ENCODE measurements at regions not wholly inside any gene's neighbourhood (a gene's known extent, or its start where the extent isn't known, plus 50 kb on each side); places are given as distances from the start of the nearest gene placed in this dataset.
"Not testable (repeated sequence)": the region's sequence is repeated elsewhere in the genome, so short reads cannot be mapped to it uniquely, and the experiment has no call there.

DNA sequence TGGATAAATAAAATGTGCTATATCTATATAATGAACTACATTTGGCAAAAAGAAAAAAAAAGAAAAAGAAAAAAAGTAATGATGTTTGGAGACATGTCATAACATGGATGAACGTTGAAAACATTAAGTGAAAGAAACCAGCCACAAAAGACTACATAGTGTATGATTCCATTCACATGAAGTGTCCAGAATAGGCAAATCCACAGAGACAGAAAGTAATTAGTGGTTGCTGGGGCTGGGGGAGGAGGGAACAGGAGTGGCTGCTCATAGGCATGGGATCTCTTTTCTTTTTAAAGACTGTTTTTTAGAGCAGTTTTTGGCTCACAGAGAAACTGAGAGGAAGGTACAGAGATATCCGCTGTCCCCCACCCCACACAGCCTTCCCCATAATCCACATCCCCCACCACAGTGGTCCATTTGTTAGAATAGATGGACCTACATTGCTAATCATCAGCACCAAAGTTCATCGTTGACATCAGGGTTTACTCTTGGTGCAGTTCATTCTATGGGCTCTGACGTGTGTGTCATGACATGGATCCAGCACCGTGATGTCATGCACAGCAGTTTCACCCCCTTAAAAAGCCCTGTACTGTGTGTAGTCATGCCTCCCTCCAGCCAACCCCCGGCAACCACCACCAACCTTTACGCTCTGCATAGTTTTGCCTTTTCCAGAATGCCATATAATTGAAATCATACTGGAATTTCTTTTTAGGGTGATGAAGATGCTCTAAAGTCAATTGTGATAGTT lies 240.9 kb upstream of the RREB1 start:
- FAIRE-seq: no peak
- no peak for DNase-seq (ENCODE audit: insufficient read length, low spot score)
- TF ChIP-seq POLR2A (IDR thresholded peaks at IDR 0.05; ENCODE audit: low read depth, low read length): no peak

DNA sequence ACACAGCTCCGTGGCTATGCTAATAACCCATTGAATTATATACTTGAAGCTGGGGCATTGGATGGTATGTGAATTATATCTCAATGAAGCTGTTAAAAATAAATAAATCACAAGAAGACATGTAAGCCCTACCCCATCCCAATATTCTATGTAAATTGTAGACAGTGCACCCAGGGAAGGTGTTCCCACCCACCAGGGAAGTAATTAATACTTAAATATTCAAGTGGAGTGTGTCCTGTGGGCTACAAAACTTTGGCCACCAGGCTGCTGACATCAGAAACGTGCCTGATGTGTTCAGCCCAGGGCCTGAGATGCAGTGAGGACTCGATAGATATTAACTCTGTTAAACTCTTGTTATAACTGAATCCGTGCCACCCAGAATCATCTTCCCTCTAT lies 240.4 kb upstream of the RREB1 start:
- DNase-seq (ENCODE audit: insufficient read length, low spot score) (no peak), FAIRE-seq (no peak)
- no peak for TF ChIP-seq POLR2A (IDR thresholded peaks at IDR 0.05; ENCODE audit: low read depth, low read length)

DNA sequence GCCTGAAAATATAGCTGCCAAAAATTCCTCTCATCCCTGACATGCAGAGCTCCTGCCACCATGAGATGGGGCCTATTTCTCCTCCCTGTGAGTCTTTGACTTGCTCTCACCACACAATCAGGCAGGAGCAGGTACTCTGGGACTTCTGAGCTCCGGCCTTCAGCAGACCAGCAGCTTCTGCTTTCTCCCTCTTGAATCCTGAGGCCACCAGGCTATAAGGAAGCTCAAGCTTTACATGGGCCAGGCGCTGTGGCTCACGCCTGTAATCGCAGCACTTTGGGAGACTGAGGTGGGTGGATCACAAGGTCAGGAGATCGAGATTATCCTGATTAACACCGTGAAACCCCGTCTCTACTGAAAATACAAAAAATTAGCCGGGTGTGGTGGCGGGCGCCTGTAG lies 238.7 kb upstream of the RREB1 start:
- FAIRE-seq (no peak), DNase-seq (ENCODE audit: insufficient read length, low spot score) (no peak)
- TF ChIP-seq POLR2A (IDR thresholded peaks at IDR 0.05; ENCODE audit: low read depth, low read length): no peak

DNA sequence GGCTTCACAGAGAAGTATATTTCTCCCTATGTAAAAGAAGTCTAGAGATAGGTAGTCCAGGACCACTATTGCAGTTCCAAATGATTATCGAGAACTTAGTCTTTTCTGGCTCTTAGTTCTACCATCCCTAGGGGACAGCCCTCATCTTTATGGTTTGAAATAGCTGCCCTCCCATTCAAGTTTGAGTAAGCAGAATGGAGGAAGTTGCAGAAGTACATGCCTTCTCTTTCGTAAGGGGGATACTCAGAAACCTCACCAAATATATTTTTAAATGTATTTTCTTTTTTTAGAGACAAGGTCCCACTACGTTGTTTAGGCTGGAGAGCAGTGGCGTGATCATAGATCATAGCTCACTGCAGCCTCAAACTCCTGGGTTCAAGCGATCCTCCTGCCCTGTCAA lies 236.8 kb upstream of the RREB1 start:
- no peak for TF ChIP-seq POLR2A (IDR thresholded peaks at IDR 0.05; ENCODE audit: low read depth, low read length)
- FAIRE-seq: no peak
- no peak for DNase-seq (ENCODE audit: insufficient read length, low spot score)

DNA sequence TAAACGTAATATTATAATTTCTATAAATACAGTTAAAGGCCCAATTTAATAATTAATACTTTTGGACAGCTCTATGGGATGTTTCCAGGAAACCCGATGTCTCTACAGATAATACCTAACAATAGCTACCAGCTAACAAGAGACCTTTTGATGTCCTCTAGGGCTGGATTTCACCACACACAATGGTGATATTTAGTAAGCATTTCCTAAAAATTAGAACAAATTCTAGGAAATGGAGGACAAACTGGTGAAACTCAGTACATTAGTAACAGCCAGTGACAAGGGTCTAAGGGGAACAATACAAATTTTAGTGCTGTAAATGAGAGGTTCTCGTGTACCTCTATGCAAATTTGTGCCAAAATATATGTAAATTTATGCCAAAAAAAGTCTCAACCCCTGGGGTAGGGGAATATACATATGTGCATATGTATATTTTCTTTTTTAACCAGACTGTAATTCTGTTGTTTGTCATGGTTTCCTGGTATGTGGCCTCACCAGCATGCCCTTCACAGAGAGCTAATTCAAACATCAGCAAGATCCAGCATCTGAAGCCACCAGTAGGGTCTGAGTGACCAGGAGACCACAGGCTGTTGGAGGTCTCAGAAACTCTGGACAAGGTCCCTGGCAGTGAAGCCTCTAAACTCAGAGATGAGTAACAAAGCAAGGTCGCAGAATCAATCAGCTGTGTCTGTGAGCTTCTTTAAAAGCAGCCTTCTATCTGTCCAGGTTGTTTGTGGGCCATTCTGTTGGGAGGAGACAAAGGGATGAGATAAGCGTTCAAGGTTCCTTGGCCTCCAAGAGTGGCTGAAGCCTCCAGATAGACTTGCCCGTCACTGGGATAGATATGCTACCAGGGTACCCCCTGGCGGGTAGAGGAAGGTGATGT lies 235.1 kb upstream of the RREB1 start:
- DNase-seq (ENCODE audit: insufficient read length, low spot score) (no peak), FAIRE-seq (no peak)
- no peak for TF ChIP-seq POLR2A (IDR thresholded peaks at IDR 0.05; ENCODE audit: low read depth, low read length)

DNA sequence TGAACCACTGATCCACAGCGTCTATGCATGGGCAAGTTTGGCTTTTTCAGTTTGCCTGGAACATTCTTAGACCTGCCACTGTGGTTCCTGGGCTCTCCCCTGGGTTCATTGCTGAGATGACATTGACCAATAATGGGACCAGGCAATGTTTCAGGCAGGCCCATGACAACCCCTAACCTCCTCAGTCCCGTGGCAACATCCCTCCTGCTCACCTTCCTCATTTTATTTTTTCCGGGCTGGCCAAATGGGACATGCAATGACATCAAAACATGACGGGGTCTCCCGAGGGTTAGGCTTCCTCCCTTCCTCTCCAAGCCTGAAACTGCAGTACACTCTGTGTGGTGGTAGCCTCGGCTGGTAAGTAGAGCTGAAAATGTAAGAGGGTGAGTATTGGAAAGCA lies 234.0 kb upstream of the RREB1 start:
- TF ChIP-seq POLR2A (IDR thresholded peaks at IDR 0.05; ENCODE audit: low read depth, low read length): no peak
- FAIRE-seq (no peak), DNase-seq (ENCODE audit: insufficient read length, low spot score) (no peak)

DNA sequence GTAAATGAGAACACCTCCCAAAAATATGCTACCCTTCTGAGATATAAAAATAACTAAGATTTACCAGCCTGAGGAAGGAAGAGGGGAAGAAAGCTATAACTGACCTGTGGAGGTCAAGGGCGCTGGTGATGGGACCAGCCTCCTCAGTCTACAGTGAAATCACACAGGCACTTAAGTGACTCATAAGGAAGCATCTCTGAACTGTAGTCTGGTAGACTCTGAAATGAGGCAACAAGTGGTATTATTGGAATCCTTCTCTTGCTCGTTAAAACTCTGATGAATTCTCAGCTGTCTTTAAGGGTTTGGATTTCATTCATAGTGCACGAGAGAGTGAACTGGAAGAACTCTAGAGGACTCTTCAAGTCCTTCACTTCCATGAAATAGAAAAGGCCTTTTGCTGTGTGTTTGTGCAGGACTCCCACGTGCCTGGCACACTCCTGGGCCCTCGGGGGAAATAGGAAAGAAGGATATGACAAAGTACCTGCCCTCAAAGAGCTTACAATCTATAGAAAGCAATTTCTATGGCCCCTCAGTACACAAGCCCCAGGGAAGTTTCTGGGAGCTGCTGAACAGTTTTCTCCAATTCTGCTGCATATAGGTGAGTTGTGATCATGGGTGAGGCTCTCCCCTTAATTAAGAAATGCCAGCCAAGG lies 231.8 kb upstream of the RREB1 start:
- peak; percentile 57 for FAIRE-seq
- no peak for TF ChIP-seq POLR2A (IDR thresholded peaks at IDR 0.05; ENCODE audit: low read depth, low read length)
- DNase-seq (ENCODE audit: insufficient read length, low spot score): peak; percentile 71

DNA sequence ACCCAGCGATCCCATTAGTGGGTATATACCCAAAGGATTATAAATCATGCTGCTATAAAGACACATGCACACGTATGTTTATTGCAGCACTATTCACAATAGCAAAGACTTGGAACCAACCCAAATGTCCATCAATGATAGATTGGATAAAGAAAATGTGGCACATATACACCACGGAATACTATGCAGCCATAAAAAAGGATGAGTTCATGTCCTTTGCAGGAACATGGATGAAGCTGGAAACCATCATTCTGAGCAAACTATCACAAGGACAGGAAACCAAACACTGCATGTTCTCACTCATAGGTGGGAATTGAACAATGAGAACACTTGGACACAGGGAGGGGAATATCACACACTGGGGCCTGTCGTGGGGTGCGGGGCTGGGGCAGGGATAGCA lies 230.0 kb upstream of the RREB1 start:
- FAIRE-seq: not testable (repeated sequence)

DNA sequence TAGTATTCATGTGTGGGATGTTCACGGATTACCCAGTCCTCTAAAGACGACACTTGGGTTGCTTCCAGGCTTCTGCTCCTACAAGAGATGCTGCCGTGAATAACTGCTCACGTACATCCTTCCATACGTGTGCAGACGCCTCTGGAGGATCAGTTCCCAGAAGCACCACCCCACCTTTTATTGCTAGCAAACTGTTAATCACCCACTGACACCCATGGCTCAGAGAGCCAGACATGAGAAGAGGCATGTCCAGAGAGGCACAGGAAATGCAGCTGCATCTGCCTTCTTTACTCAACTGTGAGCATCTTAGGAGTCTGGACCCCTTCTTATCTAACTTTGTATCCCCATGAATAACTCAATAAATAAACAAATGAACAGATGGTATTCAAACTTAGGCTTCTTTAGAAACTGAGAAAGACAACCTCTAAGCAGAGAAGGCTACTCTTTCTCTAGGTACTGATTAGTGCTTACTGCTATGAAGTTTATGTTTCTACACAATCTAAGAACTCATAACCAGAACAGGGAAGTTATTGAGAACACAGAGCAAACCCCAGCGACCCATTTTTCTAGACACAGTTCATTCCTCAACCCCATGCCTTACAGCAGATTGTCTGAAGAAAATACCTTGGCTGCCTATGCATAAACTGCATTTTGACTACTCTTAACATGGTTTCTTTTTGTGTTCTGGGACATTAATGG lies 228.7 kb upstream of the RREB1 start:
- no peak for TF ChIP-seq POLR2A (IDR thresholded peaks at IDR 0.05; ENCODE audit: low read depth, low read length)
- FAIRE-seq (no peak), DNase-seq (ENCODE audit: insufficient read length, low spot score) (no peak)

More for the DNA sequence above, 230.0 kb upstream of the RREB1 start:
- not testable (repeated sequence) for DNase-seq (ENCODE audit: insufficient read length, low spot score)

DNA sequence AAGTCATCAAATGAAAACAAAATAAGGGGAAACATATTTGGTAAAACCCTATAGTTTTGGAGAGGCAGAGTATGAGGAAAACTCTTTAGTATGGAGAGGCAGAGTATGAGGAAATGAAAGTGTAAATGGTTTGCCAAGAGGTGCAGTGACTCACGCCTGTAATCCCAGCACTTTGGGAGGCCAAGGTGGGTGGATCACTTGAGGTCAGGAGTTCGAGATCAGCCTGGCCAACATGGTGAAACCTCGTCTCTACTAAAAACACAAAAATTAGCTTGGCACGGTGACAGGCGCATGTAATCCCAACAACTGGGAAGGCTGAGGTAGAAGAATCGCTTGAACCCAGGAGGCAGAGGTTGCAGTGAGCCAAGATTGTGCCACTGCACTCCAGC lies 228.2 kb upstream of the RREB1 start:
- FAIRE-seq; DNase-seq (ENCODE audit: insufficient read length, low spot score): not testable (repeated sequence)

DNA sequence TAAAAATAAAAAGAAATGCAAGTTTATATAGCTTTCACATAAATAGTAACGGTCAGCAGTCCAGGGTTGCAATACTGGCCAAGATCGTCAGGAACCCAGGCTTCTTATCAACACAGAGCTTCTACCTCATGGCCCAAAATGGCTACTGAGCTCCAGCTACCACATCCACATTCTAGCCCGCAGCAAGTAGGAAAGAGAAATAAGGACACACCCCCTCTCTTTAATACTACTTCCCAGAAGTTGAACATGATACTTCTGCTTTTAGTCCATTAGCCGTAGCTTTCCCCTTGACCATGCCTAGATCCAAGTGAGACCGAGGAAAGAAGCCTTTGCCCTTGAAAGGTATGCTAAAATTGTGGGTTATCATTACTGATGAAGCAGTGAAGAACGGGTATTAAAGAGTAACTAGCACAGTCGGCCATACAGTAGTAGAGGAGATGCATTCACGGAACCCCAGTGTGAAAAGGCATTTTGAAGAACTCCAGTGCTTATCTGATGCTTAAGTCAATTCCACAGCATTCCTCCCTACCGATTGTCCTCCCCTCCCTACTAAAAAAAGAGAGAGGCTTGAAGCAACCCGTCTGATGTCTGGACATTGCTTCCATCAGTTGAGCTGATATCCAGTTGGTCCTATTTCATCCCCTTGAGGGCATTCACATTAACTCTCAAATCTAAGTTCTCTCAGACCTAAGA lies 226.9 kb upstream of the RREB1 start:
- no peak for DNase-seq (ENCODE audit: insufficient read length, low spot score)
- no peak for FAIRE-seq
- TF ChIP-seq POLR2A (IDR thresholded peaks at IDR 0.05; ENCODE audit: low read depth, low read length): no peak

DNA sequence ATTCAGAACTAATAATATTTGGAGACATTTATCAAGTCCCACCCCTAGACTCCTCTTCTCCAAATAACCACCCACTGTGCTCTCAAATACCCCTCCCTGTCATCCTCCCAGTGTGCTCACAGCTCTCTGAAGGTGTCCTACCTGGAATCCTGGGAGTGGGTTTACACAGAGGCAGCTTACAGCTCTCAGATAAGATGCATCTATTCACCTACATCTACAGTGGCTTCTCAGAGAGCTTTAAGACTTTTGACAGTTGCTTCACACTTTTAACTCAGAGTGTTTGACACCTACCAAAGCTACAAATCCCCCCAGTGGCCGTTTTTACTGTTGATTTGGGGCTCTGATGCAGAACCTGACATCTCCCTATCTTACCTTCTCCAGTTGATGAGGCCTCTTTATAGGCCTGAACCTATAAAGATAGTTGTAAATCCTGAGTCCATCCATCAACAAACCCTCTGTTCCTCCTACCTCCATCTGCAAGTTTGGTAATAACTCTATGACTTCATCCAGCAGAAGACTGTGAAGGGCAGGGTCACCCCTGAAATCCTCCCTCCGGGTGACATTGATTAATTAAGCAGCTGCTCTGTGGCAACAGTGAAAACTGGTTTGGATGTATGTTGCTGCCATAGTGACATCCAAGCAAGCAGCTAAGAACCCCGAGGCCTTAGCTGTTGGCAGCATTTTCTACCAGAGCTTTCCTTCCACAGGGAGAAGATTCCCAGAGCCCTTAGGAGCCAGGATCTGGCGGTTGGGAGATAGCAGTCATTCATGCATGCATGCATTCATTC lies 226.1 kb upstream of the RREB1 start:
- TF ChIP-seq POLR2A (IDR thresholded peaks at IDR 0.05; ENCODE audit: low read depth, low read length): no peak
- FAIRE-seq: no peak
- no peak for DNase-seq (ENCODE audit: insufficient read length, low spot score)

DNA sequence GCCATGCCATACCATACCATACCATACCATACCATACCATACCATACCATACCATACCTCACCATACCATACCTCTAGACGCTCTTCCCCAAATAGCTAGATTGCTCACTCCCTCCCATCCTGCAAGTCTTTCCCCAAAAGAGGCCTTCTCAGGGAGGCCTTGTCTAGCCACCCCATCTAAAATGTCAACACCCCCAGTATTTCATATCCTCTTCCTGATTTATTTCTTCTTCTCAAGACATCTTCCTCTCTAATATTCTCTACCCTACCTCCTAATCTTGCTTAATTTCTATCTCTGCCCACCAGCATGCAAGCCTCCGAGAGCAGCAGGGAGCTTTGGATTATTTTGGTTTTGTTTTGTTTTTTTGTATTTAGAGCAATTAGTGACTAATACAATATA lies 225.2 kb upstream of the RREB1 start:
- FAIRE-seq: no peak
- TF ChIP-seq POLR2A (IDR thresholded peaks at IDR 0.05; ENCODE audit: low read depth, low read length): no peak
- no peak for DNase-seq (ENCODE audit: insufficient read length, low spot score)
